ENCODE measurements at regions not wholly inside any gene's neighbourhood (a gene's known extent, or its start where the extent isn't known, plus 50 kb on each side); places are given as distances from the start of the nearest gene placed in this dataset.

DNA sequence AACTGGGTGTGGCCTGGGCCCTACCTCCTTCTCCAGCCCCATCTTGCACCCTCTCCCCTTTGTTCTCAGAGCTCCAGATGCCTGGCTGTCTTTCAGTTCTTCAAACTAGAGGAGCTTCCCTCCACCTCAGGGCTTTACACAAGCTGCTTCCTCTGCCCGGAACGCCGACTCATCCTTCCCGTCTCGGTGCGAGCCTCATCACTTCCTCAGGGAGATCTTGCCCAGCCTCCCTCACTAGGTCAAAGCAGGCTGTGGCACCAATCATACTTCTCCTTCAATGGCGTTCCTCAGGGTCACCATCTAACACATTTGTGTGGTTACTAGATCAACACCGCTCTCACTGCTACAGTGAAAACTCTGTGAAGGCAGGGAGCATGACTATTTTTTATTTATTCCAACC is 56.2 kb upstream of the ZSWIM6 start:
- TF ChIP-seq, protein P1, sequence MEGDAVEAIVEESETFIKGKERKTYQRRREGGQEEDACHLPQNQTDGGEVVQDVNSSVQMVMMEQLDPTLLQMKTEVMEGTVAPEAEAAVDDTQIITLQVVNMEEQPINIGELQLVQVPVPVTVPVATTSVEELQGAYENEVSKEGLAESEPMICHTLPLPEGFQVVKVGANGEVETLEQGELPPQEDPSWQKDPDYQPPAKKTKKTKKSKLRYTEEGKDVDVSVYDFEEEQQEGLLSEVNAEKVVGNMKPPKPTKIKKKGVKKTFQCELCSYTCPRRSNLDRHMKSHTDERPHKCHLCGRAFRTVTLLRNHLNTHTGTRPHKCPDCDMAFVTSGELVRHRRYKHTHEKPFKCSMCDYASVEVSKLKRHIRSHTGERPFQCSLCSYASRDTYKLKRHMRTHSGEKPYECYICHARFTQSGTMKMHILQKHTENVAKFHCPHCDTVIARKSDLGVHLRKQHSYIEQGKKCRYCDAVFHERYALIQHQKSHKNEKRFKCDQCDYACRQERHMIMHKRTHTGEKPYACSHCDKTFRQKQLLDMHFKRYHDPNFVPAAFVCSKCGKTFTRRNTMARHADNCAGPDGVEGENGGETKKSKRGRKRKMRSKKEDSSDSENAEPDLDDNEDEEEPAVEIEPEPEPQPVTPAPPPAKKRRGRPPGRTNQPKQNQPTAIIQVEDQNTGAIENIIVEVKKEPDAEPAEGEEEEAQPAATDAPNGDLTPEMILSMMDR (conservative IDR thresholded peaks at IDR 0.05 in 1 of 2, IDR thresholded peaks at IDR 0.05 in 1 of 2; ENCODE audit: low read depth in 1 of 2, low read length in 2 of 2), result no peak
- no peak for TF ChIP-seq EZH2 (IDR thresholded peaks at IDR 0.05; ENCODE audit: low read length, missing control alignments)
